ENCODE measurements at regions not wholly inside any gene's neighbourhood (a gene's known extent, or its start where the extent isn't known, plus 50 kb on each side); places are given as distances from the start of the nearest gene placed in this dataset.
"Not testable (repeated sequence)": the region's sequence is repeated elsewhere in the genome, so short reads cannot be mapped to it uniquely, and the experiment has no call there.

- in situ Hi-C loops (cut with HindIII; ENCODE audit: low sequenced_read_pairs) = no loop called here
Observed at GRCh38 chr11:42925916-42926315, 385.9 kb upstream of the API5 start.

GRCh38 chr11:42947405-42947804 lies 364.4 kb upstream of the API5 start:
- in situ Hi-C loops (cut with HindIII; ENCODE audit: low sequenced_read_pairs) = no loop called here

DNA sequence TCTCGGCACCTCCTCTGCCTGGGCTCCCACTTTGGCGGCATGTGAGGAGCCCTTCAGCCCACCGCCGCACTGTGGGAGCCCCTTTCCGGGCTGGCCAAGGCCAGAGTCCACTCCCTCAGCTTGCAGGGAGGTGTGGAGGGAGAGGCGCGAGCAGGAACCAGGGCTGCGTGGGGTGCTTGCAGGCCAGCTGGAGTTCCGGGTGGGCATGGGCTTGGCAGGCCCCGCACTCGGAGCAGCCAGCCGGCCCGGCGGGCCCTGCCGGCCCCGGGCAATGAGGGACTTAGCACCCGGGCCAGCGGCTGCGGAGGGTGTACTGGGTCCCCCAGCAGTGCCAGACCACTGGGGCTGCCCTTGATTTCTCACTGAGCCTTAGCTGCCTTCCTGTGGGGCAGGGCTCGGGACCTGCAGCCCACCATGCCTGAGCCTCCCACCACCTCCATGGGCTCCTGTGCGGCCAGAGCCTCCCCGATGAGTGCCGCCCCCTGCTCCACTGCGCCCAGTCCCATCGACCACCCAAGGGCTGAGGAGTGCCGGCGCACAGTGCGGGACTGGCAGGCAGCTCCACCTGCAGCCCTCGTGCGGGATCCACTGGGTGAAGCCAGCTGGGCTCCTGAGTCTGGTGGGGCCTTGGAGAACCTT lies 361.9 kb upstream of the API5 start:
- in situ Hi-C loops (cut with HindIII; ENCODE audit: low sequenced_read_pairs) = not testable (repeated sequence)

DNA sequence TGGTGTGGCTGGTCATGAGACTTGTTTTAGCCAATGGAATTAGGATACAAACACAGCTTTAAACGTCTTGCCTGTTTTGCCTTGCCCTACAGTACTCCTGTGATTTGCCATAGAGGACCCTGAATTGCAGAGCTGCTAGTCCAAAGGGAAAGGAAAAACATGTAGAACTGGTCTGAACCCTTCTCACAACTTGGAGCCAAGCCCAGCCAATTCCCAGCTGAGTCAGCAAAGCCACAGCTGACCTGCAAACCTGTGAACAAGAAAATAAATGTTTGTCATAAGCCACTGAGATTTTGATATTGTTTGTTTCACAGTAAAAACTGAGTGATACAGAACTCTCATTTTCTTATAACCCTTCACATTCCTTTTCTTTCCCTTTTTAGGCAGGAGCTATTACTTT lies 360.5 kb upstream of the API5 start:
- in situ Hi-C loops (cut with HindIII; ENCODE audit: low sequenced_read_pairs) = no loop called here

DNA sequence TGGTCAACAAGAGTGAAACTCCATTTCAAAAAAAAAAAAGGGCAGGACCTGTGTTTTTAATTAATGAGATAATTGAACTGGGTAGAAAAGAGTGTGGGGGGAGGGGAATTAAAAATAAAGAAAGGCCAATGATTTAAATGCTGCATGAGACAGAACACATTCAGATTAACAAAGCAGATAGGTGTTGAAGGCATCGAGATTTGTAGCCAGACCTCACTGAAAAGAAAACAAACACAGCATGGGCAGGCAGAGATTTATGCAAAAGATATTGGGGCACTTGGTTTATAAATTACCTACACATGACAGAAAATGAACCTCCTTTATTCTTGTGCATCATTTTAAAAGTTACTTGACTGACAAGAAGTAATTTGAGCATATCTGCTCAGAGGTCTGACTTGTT lies 354.0 kb upstream of the API5 start:
- in situ Hi-C loops (cut with HindIII; ENCODE audit: low sequenced_read_pairs) = no loop called here

GRCh38 chr11:42958635-42959034 lies 353.2 kb upstream of the API5 start:
- in situ Hi-C loops (cut with HindIII; ENCODE audit: low sequenced_read_pairs) = no loop called here

- in situ Hi-C loops (cut with HindIII; ENCODE audit: low sequenced_read_pairs) = no loop called here
Observed at GRCh38 chr11:42960521-42961088, 351.2 kb upstream of the API5 start.

GRCh38 chr11:42967653-42968052 lies 344.1 kb upstream of the API5 start:
- in situ Hi-C loops (cut with HindIII; ENCODE audit: low sequenced_read_pairs) = no loop called here

GRCh38 chr11:42972741-42973140 lies 339.1 kb upstream of the API5 start:
- in situ Hi-C loops (cut with HindIII; ENCODE audit: low sequenced_read_pairs) = no loop called here

GRCh38 chr11:42974510-42975179 lies 337.2 kb upstream of the API5 start:
- in situ Hi-C loops (cut with HindIII; ENCODE audit: low sequenced_read_pairs) = no loop called here

- in situ Hi-C loops (cut with HindIII; ENCODE audit: low sequenced_read_pairs) = no loop called here
Observed at GRCh38 chr11:42975180-42975529, 336.6 kb upstream of the API5 start.

- in situ Hi-C loops (cut with HindIII; ENCODE audit: low sequenced_read_pairs) = no loop called here
Observed at GRCh38 chr11:42976636-42977217, 335.1 kb upstream of the API5 start.

GRCh38 chr11:42992594-42992993 lies 319.2 kb upstream of the API5 start:
- in situ Hi-C loops (cut with HindIII; ENCODE audit: low sequenced_read_pairs) = no loop called here

- in situ Hi-C loops (cut with HindIII; ENCODE audit: low sequenced_read_pairs) = no loop called here
Observed at GRCh38 chr11:42996421-42997307, 315.1 kb upstream of the API5 start.

DNA sequence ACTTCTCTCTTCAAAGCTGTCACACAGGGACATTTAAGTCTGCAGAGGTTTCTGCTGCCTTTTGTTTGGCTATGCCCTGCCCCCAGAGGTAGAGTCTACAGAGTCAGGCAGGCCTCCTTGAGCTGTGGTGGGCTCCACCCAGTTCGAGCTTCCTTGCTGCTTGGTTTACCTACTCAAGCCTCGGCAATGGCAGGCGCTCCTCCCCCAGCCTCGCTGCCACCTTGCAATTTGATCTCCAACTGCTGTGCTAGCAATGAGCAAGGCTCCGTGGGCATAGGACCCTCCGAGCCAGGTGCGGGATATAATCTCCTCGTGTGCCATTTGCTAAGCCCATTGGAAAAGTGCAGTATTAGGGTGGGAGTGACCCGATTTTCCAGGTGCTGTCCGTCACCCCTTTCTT lies 306.9 kb upstream of the API5 start:
- in situ Hi-C loops (cut with HindIII; ENCODE audit: low sequenced_read_pairs) = not testable (repeated sequence)

DNA sequence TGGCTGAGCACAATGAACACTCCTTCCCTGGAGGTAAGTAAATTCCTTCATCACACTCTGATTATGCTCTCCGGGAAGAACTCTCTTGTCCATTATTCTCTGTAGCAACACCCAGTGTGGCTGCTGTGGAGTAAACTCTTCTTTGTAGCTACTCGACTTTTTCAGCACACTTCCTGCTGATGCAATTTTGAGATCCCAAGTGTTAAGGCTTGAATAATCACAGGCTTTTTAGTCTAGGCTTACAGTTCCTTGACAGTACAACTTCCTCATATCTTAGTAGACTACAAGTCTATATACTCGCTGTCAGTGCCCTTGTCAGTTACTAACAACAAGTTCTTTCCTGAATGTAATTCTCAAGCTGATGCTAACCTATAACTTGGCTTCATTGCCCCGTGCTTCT lies 301.8 kb upstream of the API5 start:
- in situ Hi-C loops (cut with HindIII; ENCODE audit: low sequenced_read_pairs) = no loop called here

DNA sequence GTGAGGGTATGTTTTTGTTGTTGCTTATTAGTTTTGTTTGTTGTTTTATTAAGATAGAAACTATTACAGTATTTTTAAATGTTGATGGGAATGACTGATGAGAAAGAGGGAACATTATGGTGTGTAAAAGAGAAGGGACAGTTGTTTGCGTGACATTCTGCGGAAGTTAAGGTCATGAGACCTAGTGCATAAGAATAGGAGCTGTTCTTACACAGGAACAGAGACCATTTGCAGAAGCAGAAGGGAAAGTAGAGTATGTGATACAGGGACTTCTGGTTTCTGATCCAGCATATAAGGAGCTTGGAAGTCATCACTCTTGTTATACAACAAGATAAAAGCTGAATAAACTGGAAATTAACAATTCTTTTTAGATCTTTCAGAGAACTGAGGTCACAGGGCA lies 299.2 kb upstream of the API5 start:
- in situ Hi-C loops (cut with HindIII; ENCODE audit: low sequenced_read_pairs) = no loop called here

- in situ Hi-C loops (cut with HindIII; ENCODE audit: low sequenced_read_pairs) = no loop called here
Observed at GRCh38 chr11:43021466-43021865, 290.3 kb upstream of the API5 start.

- in situ Hi-C loops (cut with HindIII; ENCODE audit: low sequenced_read_pairs) = no loop called here
Observed at GRCh38 chr11:43034341-43034740, 277.5 kb upstream of the API5 start.

DNA sequence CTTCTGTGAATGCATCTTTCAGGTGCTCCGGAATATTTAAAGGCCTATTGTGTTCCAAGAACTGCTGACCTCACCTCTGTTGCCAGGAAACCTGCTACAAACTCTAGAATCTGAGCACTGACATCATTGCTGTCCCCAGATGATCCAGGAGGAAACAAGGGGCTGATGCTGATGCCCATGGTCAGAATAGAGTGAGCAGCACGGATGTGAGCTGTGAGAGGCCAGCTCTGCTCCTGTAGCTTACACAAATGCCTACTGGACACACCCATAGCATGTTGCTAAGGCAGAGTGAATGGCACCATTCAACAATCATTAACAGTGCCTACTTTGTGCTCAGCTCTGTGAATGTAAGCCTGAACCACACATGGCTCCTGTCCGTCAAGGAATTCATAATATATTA lies 276.7 kb upstream of the API5 start:
- in situ Hi-C loops (cut with HindIII; ENCODE audit: low sequenced_read_pairs) = no loop called here

Data from endothelial cell of hepatic sinusoid (primary cell).